ENCODE measurements at regions not wholly inside any gene's neighbourhood (a gene's known extent, or its start where the extent isn't known, plus 50 kb on each side); places are given as distances from the start of the nearest gene placed in this dataset.

DNA sequence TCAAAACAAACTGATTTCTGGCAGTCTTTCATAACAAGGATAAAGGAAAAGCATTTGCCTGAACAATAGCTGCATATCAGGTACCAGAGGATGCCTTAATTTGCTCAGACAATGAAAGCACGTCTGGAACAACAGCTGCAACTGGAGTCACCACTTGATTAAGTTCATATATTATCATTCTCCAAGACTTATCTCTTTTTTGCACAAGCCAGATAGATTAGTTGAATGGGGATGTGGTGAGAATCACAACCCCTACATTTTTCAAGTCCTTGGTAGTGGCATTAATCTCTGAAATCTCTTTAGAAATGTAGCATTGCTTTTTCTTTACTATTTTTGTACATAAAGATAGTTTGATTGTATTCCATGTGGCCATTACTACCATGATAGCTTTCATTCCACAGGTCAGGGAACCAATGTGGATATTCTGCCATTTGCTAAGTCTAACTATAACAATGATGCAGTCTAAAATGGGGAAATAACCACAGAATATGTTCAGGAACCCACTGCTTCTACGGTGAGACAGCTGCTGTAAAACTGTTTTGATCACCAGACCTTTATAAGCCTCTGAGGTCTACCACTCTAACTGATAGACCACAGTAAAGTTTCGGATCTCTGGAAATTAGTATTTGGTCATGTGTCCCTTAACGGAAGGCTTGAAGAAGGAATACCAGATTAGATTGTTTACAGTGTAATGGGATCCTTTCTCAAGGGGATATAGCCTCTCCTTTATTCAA is 1176.2 kb downstream of the DNAJB9 start:
- TF ChIP-seq, protein P1, sequence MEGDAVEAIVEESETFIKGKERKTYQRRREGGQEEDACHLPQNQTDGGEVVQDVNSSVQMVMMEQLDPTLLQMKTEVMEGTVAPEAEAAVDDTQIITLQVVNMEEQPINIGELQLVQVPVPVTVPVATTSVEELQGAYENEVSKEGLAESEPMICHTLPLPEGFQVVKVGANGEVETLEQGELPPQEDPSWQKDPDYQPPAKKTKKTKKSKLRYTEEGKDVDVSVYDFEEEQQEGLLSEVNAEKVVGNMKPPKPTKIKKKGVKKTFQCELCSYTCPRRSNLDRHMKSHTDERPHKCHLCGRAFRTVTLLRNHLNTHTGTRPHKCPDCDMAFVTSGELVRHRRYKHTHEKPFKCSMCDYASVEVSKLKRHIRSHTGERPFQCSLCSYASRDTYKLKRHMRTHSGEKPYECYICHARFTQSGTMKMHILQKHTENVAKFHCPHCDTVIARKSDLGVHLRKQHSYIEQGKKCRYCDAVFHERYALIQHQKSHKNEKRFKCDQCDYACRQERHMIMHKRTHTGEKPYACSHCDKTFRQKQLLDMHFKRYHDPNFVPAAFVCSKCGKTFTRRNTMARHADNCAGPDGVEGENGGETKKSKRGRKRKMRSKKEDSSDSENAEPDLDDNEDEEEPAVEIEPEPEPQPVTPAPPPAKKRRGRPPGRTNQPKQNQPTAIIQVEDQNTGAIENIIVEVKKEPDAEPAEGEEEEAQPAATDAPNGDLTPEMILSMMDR (IDR thresholded peaks at IDR 0.05; ENCODE audit: insufficient read depth, low read length, severe bottlenecking): no peak
- no peaks in the 10 kb centered on the region for H3K27me3 ChIP-seq (ENCODE audit: control insufficient read depth, insufficient read depth, low read length)
- no peaks in the 10 kb centered on the region for H3K36me3 ChIP-seq (ENCODE audit: control insufficient read depth, insufficient read depth, low read length)
- no peak for FAIRE-seq
- no peak overlapping the region for H3K4me3 ChIP-seq (ENCODE audit: low read depth, low read length)
- no peak for DNase-seq (ENCODE audit: low read depth)

DNA sequence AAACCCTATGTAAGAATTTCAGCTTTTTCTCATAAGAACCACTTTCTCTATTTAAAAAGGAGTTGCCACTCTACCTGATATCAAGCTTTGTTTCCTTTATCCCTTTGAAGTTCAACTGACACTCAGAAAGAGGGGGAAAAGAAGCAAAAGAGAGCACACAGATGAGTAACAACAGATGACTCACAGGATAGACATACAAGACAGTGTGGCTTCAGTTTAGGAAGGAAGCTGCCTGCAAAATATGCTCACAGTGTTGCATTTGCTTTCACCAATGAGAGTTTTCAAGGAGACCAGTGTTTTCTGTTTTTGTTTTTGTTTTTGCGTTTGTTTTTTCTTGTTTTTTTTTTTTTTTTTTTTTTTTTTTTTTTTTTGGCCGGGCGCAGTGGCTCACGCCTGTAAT is 1181.6 kb downstream of the DNAJB9 start:
- TF ChIP-seq, protein P1 (IDR thresholded peaks at IDR 0.05; ENCODE audit: insufficient read depth, low read length, severe bottlenecking): no peak
- DNase-seq (ENCODE audit: low read depth) (peak; percentile 41), FAIRE-seq (no peak)
- Histone ChIP-seq H3K36me3 (ENCODE audit: control insufficient read depth, insufficient read depth, low read length) (no peaks in the 10 kb centered on the region), H3K4me3 (ENCODE audit: low read depth, low read length) (no peak overlapping the region), H3K27me3 (ENCODE audit: control insufficient read depth, insufficient read depth, low read length) (no peaks in the 10 kb centered on the region)

DNA sequence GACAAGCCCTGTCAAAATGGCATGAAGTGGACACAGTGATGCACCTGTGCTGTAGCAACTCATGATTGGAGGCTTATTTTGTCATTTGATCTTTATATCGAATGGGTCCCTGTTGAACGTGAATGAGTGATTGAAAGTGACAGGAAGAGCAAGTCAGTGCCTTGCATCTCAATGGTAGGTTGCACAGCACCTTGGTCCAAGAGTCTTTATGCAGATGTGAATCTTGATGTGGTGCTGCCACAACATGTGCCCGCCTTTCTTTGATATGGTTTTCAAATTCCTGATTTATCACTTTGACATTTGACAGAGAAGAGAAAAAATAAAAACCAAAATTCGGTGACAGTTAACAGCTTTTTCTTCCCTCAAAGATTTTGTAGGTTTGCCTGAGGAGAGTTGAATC is 1182.4 kb downstream of the DNAJB9 start:
- Histone ChIP-seq H3K27me3 (ENCODE audit: control insufficient read depth, insufficient read depth, low read length) (no peaks in the 10 kb centered on the region), H3K4me3 (ENCODE audit: low read depth, low read length) (no peak overlapping the region), H3K36me3 (ENCODE audit: control insufficient read depth, insufficient read depth, low read length) (no peaks in the 10 kb centered on the region)
- TF ChIP-seq, protein P1 (IDR thresholded peaks at IDR 0.05; ENCODE audit: insufficient read depth, low read length, severe bottlenecking): no peak
- no peak for DNase-seq (ENCODE audit: low read depth)
- no peak for FAIRE-seq

DNA sequence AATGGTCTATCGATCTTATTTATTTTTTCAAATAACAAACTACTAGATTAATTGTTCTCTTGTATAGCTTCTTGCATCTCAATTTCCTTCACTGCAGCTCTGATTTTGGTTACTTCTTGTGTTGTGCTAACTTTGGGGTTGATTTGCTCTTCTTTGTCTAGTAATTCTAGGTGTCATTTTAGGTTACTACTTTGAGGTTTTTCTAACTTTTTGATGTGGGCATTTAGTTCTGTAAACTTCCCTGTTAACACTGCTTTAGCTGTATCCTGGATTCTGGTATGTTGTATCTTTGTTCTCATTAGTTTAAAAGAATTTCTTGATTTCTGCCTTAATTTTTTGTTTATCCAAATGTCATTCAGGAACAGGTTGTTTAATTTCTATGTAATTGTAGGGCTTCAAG is 1188.0 kb downstream of the DNAJB9 start:
- FAIRE-seq (no peak), DNase-seq (ENCODE audit: low read depth) (no peak)
- H3K27me3 ChIP-seq (ENCODE audit: control insufficient read depth, insufficient read depth, low read length): no peaks in the 10 kb centered on the region
- TF ChIP-seq, protein P1 (IDR thresholded peaks at IDR 0.05; ENCODE audit: insufficient read depth, low read length, severe bottlenecking): no peak
- H3K36me3 ChIP-seq (ENCODE audit: control insufficient read depth, insufficient read depth, low read length): no peaks in the 10 kb centered on the region
- no peak overlapping the region for H3K4me3 ChIP-seq (ENCODE audit: low read depth, low read length)

DNA sequence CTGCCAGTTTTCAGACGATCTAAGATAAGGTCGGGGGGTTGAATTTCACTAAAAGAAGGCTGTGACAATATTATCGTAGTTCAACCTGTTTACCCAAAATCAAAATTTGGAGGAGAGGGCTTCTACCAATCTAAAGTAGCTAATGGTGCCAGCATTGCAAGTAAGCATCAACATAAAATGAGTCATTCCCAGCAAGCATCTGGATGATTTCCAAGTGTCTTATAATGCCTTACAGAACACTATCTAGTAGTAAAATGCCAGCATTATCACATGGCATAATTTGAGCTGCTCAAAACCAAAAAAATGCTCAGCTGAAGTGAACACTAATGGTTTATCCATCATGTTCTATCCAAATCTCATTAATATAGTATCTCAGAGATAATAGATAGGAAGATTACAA is 1193.9 kb downstream of the DNAJB9 start:
- TF ChIP-seq, protein P1 (IDR thresholded peaks at IDR 0.05; ENCODE audit: insufficient read depth, low read length, severe bottlenecking): no peak
- H3K36me3 ChIP-seq (ENCODE audit: control insufficient read depth, insufficient read depth, low read length): no peaks in the 10 kb centered on the region
- H3K27me3 ChIP-seq (ENCODE audit: control insufficient read depth, insufficient read depth, low read length): no peaks in the 10 kb centered on the region
- H3K4me3 ChIP-seq (ENCODE audit: low read depth, low read length): no peak overlapping the region
- peak; percentile 33 for DNase-seq (ENCODE audit: low read depth)
- FAIRE-seq: no peak

DNA sequence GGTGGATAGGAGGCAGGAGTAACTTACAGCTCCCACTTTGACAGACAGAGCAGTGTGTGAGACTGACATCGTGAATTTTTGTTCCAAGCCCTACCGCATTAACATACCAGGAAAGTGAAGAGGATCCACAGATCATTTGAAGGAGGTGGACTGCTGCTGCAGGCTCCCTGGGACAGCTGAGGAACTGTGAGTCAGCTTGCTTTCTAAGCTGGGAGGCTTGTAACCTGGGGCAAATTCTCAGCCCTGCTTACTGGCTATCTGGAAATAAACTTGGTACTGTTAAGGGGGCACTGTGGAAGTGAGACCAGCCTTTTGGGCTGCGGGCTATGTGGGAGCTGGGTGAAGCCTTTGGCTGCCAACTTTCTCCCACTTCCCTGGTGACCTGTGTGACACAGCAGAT is 1202.5 kb downstream of the DNAJB9 start:
- DNase-seq (ENCODE audit: low read depth) (no peak), FAIRE-seq (no peak)
- no peaks in the 10 kb centered on the region for H3K36me3 ChIP-seq (ENCODE audit: control insufficient read depth, insufficient read depth, low read length)
- no peaks in the 10 kb centered on the region for H3K27me3 ChIP-seq (ENCODE audit: control insufficient read depth, insufficient read depth, low read length)
- TF ChIP-seq, protein P1 (IDR thresholded peaks at IDR 0.05; ENCODE audit: insufficient read depth, low read length, severe bottlenecking): no peak
- no peak overlapping the region for H3K4me3 ChIP-seq (ENCODE audit: low read depth, low read length)

All from bronchial epithelial cell (primary cell).